Lower leg skin (tissue), 3 donors: ENCODE measurements at regions not wholly inside any gene's neighbourhood (a gene's known extent, or its start where the extent isn't known, plus 50 kb on each side); places are given as distances from the start of the nearest gene placed in this dataset.

Source experiments
- POLR2A ChIP-seq, 2 donors: fragments of 450-650 bp; IDR thresholded peaks; one replicate each; pipeline ENCODE4 v1.6.1; 2016 to 2017; ENCODE audit warnings: antibody characterized with exemption in 2 of 2, mild to moderate bottlenecking in 1 of 2, moderate library complexity in 1 of 2
- TF ChIP-seq, protein P1 (sequence below), 3 donors: fragments of 450-650 bp; IDR thresholded peaks; one replicate each; pipeline ENCODE4 v1.5.1; 2016; ENCODE audit warnings: antibody characterized with exemption in 3 of 3, mild to moderate bottlenecking in 3 of 3, moderate library complexity in 2 of 3

DNA sequence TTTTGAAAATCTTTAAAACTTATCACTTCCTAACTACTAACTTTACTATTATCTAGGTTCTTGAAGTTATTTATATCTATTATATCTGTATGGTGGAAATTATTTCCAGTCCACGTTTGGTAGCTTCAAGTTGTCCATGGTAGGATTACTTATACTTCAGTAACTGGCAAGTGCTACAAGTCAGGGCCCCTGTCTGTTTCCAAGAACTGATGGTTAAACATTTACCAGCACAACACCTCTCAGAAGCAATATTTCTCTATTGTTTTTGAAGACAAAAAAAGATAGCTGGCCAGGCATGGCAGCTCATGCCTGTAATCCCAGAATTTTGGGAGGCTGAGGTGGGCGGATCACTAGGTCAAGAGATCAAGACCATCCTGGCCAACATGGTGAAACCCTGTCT lies 240.4 kb upstream of the RHOBTB1 start:
- TF ChIP-seq POLR2A (IDR thresholded peaks at IDR 0.05): no peak
- TF ChIP-seq, protein P1, sequence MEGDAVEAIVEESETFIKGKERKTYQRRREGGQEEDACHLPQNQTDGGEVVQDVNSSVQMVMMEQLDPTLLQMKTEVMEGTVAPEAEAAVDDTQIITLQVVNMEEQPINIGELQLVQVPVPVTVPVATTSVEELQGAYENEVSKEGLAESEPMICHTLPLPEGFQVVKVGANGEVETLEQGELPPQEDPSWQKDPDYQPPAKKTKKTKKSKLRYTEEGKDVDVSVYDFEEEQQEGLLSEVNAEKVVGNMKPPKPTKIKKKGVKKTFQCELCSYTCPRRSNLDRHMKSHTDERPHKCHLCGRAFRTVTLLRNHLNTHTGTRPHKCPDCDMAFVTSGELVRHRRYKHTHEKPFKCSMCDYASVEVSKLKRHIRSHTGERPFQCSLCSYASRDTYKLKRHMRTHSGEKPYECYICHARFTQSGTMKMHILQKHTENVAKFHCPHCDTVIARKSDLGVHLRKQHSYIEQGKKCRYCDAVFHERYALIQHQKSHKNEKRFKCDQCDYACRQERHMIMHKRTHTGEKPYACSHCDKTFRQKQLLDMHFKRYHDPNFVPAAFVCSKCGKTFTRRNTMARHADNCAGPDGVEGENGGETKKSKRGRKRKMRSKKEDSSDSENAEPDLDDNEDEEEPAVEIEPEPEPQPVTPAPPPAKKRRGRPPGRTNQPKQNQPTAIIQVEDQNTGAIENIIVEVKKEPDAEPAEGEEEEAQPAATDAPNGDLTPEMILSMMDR (IDR thresholded peaks at IDR 0.05): no peak
